ENCODE measurements at regions not wholly inside any gene's neighbourhood (a gene's known extent, or its start where the extent isn't known, plus 50 kb on each side); places are given as distances from the start of the nearest gene placed in this dataset.

GRCh38 chr2:198930170-198930569 lies 527.6 kb downstream of the SATB2 start:
- TF ChIP-seq, protein P1, sequence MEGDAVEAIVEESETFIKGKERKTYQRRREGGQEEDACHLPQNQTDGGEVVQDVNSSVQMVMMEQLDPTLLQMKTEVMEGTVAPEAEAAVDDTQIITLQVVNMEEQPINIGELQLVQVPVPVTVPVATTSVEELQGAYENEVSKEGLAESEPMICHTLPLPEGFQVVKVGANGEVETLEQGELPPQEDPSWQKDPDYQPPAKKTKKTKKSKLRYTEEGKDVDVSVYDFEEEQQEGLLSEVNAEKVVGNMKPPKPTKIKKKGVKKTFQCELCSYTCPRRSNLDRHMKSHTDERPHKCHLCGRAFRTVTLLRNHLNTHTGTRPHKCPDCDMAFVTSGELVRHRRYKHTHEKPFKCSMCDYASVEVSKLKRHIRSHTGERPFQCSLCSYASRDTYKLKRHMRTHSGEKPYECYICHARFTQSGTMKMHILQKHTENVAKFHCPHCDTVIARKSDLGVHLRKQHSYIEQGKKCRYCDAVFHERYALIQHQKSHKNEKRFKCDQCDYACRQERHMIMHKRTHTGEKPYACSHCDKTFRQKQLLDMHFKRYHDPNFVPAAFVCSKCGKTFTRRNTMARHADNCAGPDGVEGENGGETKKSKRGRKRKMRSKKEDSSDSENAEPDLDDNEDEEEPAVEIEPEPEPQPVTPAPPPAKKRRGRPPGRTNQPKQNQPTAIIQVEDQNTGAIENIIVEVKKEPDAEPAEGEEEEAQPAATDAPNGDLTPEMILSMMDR (IDR thresholded peaks at IDR 0.05; ENCODE audit: poor library complexity), result no peak
- TF ChIP-seq EZH2 (IDR thresholded peaks at IDR 0.05; ENCODE audit: borderline replicate concordance), result no peak
- TF ChIP-seq EZH2phosphoT487 (IDR thresholded peaks at IDR 0.05; ENCODE audit: low read depth, severe bottlenecking, unreplicated experiment), result no peak

All from hepatocyte (in vitro differentiated cells).